ENCODE measurements at regions not wholly inside any gene's neighbourhood (a gene's known extent, or its start where the extent isn't known, plus 50 kb on each side); places are given as distances from the start of the nearest gene placed in this dataset.

DNA sequence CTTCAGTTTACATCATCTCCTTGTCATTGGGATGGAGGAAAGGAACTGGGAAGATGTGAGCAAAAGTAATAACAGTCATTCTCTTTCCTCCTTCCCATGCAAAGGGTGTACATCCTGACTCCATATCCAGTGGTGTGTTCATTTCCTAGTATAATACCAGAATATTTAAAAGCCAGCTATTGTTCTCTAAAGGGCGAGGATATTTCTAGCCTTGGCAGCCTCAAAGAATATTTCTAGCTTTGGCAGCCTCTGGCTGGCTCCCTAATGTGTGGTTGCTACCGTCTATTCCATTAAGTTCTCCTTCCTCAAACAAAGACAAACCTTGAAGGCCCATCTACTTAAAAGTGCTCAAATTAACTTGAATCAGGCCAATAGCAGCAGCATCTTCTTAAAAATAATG lies 114.0 kb downstream of the FAM76B start:
- TF ChIP-seq, protein P1, sequence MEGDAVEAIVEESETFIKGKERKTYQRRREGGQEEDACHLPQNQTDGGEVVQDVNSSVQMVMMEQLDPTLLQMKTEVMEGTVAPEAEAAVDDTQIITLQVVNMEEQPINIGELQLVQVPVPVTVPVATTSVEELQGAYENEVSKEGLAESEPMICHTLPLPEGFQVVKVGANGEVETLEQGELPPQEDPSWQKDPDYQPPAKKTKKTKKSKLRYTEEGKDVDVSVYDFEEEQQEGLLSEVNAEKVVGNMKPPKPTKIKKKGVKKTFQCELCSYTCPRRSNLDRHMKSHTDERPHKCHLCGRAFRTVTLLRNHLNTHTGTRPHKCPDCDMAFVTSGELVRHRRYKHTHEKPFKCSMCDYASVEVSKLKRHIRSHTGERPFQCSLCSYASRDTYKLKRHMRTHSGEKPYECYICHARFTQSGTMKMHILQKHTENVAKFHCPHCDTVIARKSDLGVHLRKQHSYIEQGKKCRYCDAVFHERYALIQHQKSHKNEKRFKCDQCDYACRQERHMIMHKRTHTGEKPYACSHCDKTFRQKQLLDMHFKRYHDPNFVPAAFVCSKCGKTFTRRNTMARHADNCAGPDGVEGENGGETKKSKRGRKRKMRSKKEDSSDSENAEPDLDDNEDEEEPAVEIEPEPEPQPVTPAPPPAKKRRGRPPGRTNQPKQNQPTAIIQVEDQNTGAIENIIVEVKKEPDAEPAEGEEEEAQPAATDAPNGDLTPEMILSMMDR (conservative IDR thresholded peaks at IDR 0.05): no peak
- no peak for TF ChIP-seq ZFX (IDR thresholded peaks at IDR 0.05)

Measured in C4-2B (cell line).